T-cell (primary cell): ENCODE measurements at regions not wholly inside any gene's neighbourhood (a gene's known extent, or its start where the extent isn't known, plus 50 kb on each side); places are given as distances from the start of the nearest gene placed in this dataset.
"Not testable (repeated sequence)": the region's sequence is repeated elsewhere in the genome, so short reads cannot be mapped to it uniquely, and the experiment has no call there.

Experiments
- ATAC-seq, 4 experiments: fragments of 200-7000 bp in 3 of 4; fragments of 150-1000 bp in 1 of 4; cut with Tn5 transposase; replicated peaks in 1 of 4; 1 replicate in 3 of 4; 2 replicates in 1 of 4; pipeline ENCODE4 v1.10.0; 2021; ENCODE audit warnings: moderate library complexity in 3 of 4, mild to moderate bottlenecking in 2 of 4, moderate number of reproducible peaks in 1 of 4
- CTCF ChIA-PET, 2 donors: fragments of 300-600 bp; sonication (Branson Sonifier 250); formaldehyde crosslinking; loops; one replicate each; lab custom pipeline; 2022; ENCODE audit warnings: antibody characterized with exemption in 2 of 2; lab: Charles Lee
- POLR2A ChIA-PET, 2 donors: fragments of 300-600 bp; sonication (Branson Sonifier 250); formaldehyde crosslinking; loops; one replicate each; lab custom pipeline; 2022; ENCODE audit warnings: antibody characterized with exemption in 2 of 2; lab: Charles Lee
- DNase-seq, 35 experiments: peaks; one replicate each; pipeline versions ENCODE4 v3.0.0 to v3.0.0-alpha.2; 2013 to 2023
- H3K27ac ChIP-seq: one replicate; pipeline ENCODE4 v1.5.1; 2013; ENCODE audit warnings: low read length
- H3K27me3 ChIP-seq, 2 experiments: replicated peaks in 1 of 2; 1 replicate in 1 of 2; 2 replicates in 1 of 2; pipeline versions ENCODE4 v1.6.1 to v1.7.0; 2013; ENCODE audit warnings: low read length in 1 of 2, mixed read lengths in 1 of 2; ENCODE audit not compliant: control insufficient read depth in 2 of 2, insufficient read depth in 2 of 2; ENCODE audit errors: extremely low read depth in 1 of 2
- H3K36me3 ChIP-seq, 2 donors: 1 replicate in 1 of 2; 2 replicates in 1 of 2; pipeline versions ENCODE4 v1.6.1 to v1.7.0; 2013; ENCODE audit warnings: low read length in 1 of 2; ENCODE audit not compliant: control insufficient read depth in 2 of 2, insufficient read depth in 1 of 2; ENCODE audit errors: extremely low read depth in 1 of 2
- H3K4me1 ChIP-seq, 2 experiments: 1 replicate in 1 of 2; 2 replicates in 1 of 2; pipeline versions ENCODE4 v1.6.1 to v1.7.0; 2013; ENCODE audit warnings: low read length in 2 of 2, mixed read lengths in 1 of 2; ENCODE audit not compliant: insufficient read depth in 2 of 2, control insufficient read depth in 1 of 2; ENCODE audit errors: extremely low read depth in 1 of 2
- H3K4me3 ChIP-seq, 2 donors: 1 replicate in 1 of 2; 2 replicates in 1 of 2; pipeline versions ENCODE4 v1.5.1 to v1.7.0; 2013; ENCODE audit warnings: mild to moderate bottlenecking in 2 of 2, low read length in 1 of 2, moderate library complexity in 1 of 2; ENCODE audit not compliant: control insufficient read depth in 1 of 2; ENCODE audit errors: extremely low read depth in 1 of 2
- H3K9me3 ChIP-seq: 2 replicates; pipeline ENCODE4 v1.7.0; 2013
- H3K27ac Mint-ChIP-seq, 2 donors: one replicate each; pipeline ENCODE4 v1.8.0; 2020 to 2021; ENCODE audit warnings: mild to moderate bottlenecking in 2 of 2, mixed read lengths in 2 of 2
- H3K27me3 Mint-ChIP-seq, 2 donors: one replicate each; pipeline ENCODE4 v1.8.0; 2021 to 2022; ENCODE audit warnings: mixed read lengths in 2 of 2
- H3K36me3 Mint-ChIP-seq: one replicate; pipeline ENCODE4 v1.8.0; 2021; ENCODE audit warnings: mixed read lengths
- H3K4me1 Mint-ChIP-seq, 3 donors: one replicate each; pipeline ENCODE4 v1.8.0; 2020 to 2022; ENCODE audit warnings: mixed read lengths in 3 of 3, mild to moderate bottlenecking in 1 of 3
- H3K4me3 Mint-ChIP-seq, 3 donors: one replicate each; pipeline ENCODE4 v1.8.0; 2020 to 2022; ENCODE audit warnings: mild to moderate bottlenecking in 3 of 3, mixed read lengths in 3 of 3, moderate library complexity in 3 of 3
- H3K9me3 Mint-ChIP-seq, 3 donors: one replicate each; pipeline ENCODE4 v1.8.0; 2020 to 2022; ENCODE audit warnings: mixed read lengths in 3 of 3
- WGBS: methylation state at CpG from one replicate; pipeline ENCODE4 v1.1.5; 2013; ENCODE audit warnings: missing lambda C conversion rate; ENCODE audit not compliant: insufficient coverage; 5-methylcytosine and 5-hydroxymethylcytosine counted together

GRCh38 chr2:223319601-223320000 lies 267.6 kb downstream of the KCNE4 start:
- Mint-ChIP-seq H3K27me3 (no peaks in the 10 kb centered on the region), H3K36me3 (no peaks in the 10 kb centered on the region), H3K9me3 (peaks cover 0 to 6% (median 0%) of the 10 kb centered on the region in 3 donors), H3K4me1 (no peaks in the 10 kb centered on the region), H3K27ac (no peak overlapping the region), H3K4me3 (no peak overlapping the region)
- ATAC-seq, result no peak
- no peak overlapping the region for H3K27ac ChIP-seq
- CTCF ChIA-PET, result no interaction called here
- no peak overlapping the region for H3K4me3 ChIP-seq
- DNase-seq, result no peak
- no peaks in the 10 kb centered on the region for H3K27me3 ChIP-seq
- no peaks in the 10 kb centered on the region for H3K36me3 ChIP-seq
- no peaks in the 10 kb centered on the region for H3K9me3 ChIP-seq
- no peaks in the 10 kb centered on the region for H3K4me1 ChIP-seq
- POLR2A ChIA-PET, result no interaction called here

DNA sequence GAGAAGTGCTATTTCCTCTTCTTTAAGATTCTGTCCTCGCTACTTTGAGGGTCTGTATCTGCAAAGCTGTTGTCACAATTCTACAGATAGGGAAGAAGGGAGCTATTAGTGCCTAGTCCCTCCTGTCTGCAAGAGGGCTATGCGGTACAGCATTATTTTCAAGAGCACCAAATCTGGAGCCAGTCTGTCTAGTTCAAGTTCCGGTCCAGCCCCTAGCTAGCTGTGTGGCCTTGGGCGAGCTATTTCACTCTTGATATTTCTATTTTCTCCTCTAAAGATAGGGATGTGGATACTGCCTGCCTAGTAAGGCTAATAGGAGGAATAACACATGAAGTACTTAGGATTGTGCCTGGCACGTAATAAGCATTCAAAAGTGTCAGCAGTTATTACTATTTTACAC lies 272.4 kb downstream of the KCNE4 start:
- ChIA-PET CTCF (no interaction called here), POLR2A (no interaction called here)
- Mint-ChIP-seq H3K9me3 (peaks cover 0 to 3% (median 0%) of the 10 kb centered on the region in 3 donors), H3K36me3 (no peaks in the 10 kb centered on the region), H3K27me3 (peaks cover 0 to 2% of the 10 kb centered on the region in 2 donors), H3K4me3 (no peak overlapping the region), H3K4me1 (no peaks in the 10 kb centered on the region), H3K27ac (no peak overlapping the region)
- ATAC-seq (no peak), DNase-seq (no peak)
- Histone ChIP-seq H3K27me3 (no peaks in the 10 kb centered on the region), H3K27ac (no peak overlapping the region), H3K4me3 (no peak overlapping the region), H3K9me3 (no peaks in the 10 kb centered on the region), H3K4me1 (no peaks in the 10 kb centered on the region), H3K36me3 (no peaks in the 10 kb centered on the region)
- WGBS, result no CpG with 5 or more reads among the region's 5 CpGs

- H3K27me3 Mint-ChIP-seq, result peaks cover 2 to 5% of the 10 kb centered on the region in 2 donors
- Histone ChIP-seq H3K9me3 (no peaks in the 10 kb centered on the region), H3K4me3 (no peak overlapping the region), H3K36me3 (no peaks in the 10 kb centered on the region), H3K27ac (no peak overlapping the region), H3K4me1 (no peaks in the 10 kb centered on the region), H3K27me3 (no peaks in the 10 kb centered on the region)
- H3K27ac Mint-ChIP-seq, result no peak overlapping the region
- DNase-seq (no peak), ATAC-seq (no peak)
- WGBS, result no CpG with 5 or more reads among the region's 1 CpG
- H3K36me3 Mint-ChIP-seq, result no peaks in the 10 kb centered on the region
- no peaks in the 10 kb centered on the region for H3K4me1 Mint-ChIP-seq
- CTCF ChIA-PET, result no interaction called here
- POLR2A ChIA-PET, result no interaction called here
- H3K4me3 Mint-ChIP-seq, result no peak overlapping the region
- peaks cover 3 to 9% (median 6%) of the 10 kb centered on the region in 3 donors for H3K9me3 Mint-ChIP-seq
Observed at GRCh38 chr2:223328578-223328977, 273.6 kb downstream of the SCG2 start.

DNA sequence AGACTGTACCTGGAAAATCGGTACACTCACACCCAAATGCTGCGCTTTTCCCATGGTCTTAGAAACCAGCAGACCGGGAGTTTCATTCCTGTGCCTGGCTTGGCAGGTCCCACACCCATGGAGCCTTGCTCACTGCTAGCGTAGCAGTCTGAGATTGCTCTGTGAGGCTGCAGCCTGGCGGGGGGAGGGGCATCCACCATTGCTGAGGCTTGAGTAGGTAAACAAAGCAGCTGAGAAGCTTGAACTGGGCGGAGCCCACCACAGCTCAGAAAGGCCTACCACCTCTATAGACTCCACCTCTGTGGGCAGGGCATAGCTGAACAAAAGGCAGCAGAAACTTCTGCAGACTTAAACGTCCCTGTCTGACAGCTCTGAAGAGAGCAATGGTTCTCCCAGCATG lies 271.4 kb downstream of the SCG2 start:
- 71% methylated on average over 4 of the region's 7 CpGs for WGBS
- H3K27ac ChIP-seq, H3K27ac Mint-ChIP-seq, DNase-seq, H3K4me1 Mint-ChIP-seq, H3K27me3 ChIP-seq, H3K36me3 ChIP-seq, POLR2A ChIA-PET, CTCF ChIA-PET, ATAC-seq, H3K27me3 Mint-ChIP-seq, H3K4me3 Mint-ChIP-seq, H3K4me1 ChIP-seq, H3K4me3 ChIP-seq, H3K9me3 ChIP-seq, H3K36me3 Mint-ChIP-seq: not testable (repeated sequence)
- peaks cover 3 to 16% (median 6%) of the 10 kb centered on the region in 3 donors for H3K9me3 Mint-ChIP-seq

GRCh38 chr2:223338016-223338415 lies 264.1 kb downstream of the SCG2 start:
- Histone ChIP-seq H3K27ac (no peak overlapping the region), H3K9me3 (no peaks in the 10 kb centered on the region), H3K4me1 (no peaks in the 10 kb centered on the region), H3K4me3 (no peak overlapping the region), H3K36me3 (no peaks in the 10 kb centered on the region), H3K27me3 (no peaks in the 10 kb centered on the region)
- Mint-ChIP-seq H3K27ac (no peak overlapping the region), H3K27me3 (no peaks in the 10 kb centered on the region), H3K4me1 (no peaks in the 10 kb centered on the region), H3K9me3 (peaks cover 0 to 12% (median 5%) of the 10 kb centered on the region in 3 donors), H3K36me3 (no peaks in the 10 kb centered on the region), H3K4me3 (no peak overlapping the region)
- CTCF ChIA-PET, result no interaction called here
- WGBS, result 73% methylated on average over 1 of the region's 1 CpG
- POLR2A ChIA-PET, result no interaction called here
- DNase-seq, result no peak
- no peak for ATAC-seq

DNA sequence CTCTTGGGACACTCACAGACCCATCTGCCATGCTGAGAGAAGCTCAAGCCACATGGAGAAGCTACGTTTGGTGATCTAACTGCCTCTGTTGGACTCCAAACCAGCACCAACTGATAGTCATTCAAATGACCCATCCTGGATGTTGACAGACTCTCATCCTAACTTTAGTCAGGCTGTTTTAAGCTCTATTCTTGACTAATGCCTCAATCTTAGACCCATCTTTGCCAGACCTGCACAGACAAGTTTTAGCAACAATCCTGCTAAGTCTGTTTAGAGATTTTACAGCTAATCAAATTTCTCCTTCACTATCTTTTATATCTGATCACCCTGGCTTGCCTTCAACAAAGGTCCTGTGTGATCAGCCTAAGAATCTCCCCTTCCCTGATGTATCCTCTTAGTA lies 245.1 kb downstream of the SCG2 start:
- Histone ChIP-seq H3K4me1 (no peaks in the 10 kb centered on the region), H3K4me3 (no peak overlapping the region), H3K9me3 (no peaks in the 10 kb centered on the region), H3K27ac (no peak overlapping the region), H3K27me3 (no peaks in the 10 kb centered on the region), H3K36me3 (no peaks in the 10 kb centered on the region)
- Mint-ChIP-seq H3K36me3 (no peaks in the 10 kb centered on the region), H3K9me3 (peaks cover 2 to 20% (median 8%) of the 10 kb centered on the region in 3 donors), H3K27me3 (no peaks in the 10 kb centered on the region), H3K27ac (no peak overlapping the region), H3K4me3 (no peak overlapping the region), H3K4me1 (no peaks in the 10 kb centered on the region)
- WGBS, result 18% methylated on average over 1 of the region's 1 CpG
- DNase-seq, result no peak
- ChIA-PET POLR2A (no interaction called here), CTCF (no interaction called here)
- ATAC-seq, result no peak

- ChIA-PET POLR2A (no interaction called here), CTCF (no interaction called here)
- 80% methylated on average over 1 of the region's 6 CpGs for WGBS
- no peaks in the 10 kb centered on the region for H3K27me3 ChIP-seq
- no peaks in the 10 kb centered on the region for H3K4me1 ChIP-seq
- Mint-ChIP-seq H3K4me1 (no peaks in the 10 kb centered on the region), H3K27me3 (no peaks in the 10 kb centered on the region), H3K36me3 (no peaks in the 10 kb centered on the region), H3K9me3 (peaks cover 0 to 8% (median 3%) of the 10 kb centered on the region in 3 donors), H3K4me3 (no peak overlapping the region), H3K27ac (no peak overlapping the region)
- no peak for ATAC-seq
- no peaks in the 10 kb centered on the region for H3K9me3 ChIP-seq
- no peak for DNase-seq
- H3K27ac ChIP-seq, result no peak overlapping the region
- no peaks in the 10 kb centered on the region for H3K36me3 ChIP-seq
- H3K4me3 ChIP-seq, result no peak overlapping the region
Observed at GRCh38 chr2:223363085-223363484, 239.1 kb downstream of the SCG2 start.
